Calu3 (cell line): ENCODE measurements at regions not wholly inside any gene's neighbourhood (a gene's known extent, or its start where the extent isn't known, plus 50 kb on each side); places are given as distances from the start of the nearest gene placed in this dataset.

ENCODE experiments used
- BruUV-seq: library from RNA; stranded (reverse); fragments of 400-500 nt; replicated peaks from 2 replicates; lab custom pipeline; 2021; lab: Mats Ljungman, UMichigan
- CTCF ChIA-PET: fragments of 300-600 bp; sonication (Branson Sonifier 250); formaldehyde crosslinking; loops from one replicate; lab custom pipeline; 2022; ENCODE audit warnings: antibody characterized with exemption; lab: Charles Lee
- DNase-seq: peaks from one replicate; pipeline ENCODE4 v3.0.0; 2022
- H3K27ac Mint-ChIP-seq: one replicate; pipeline ENCODE4 v1.8.0; 2022; ENCODE audit warnings: mixed read lengths; ENCODE audit not compliant: unreplicated experiment
- H3K27me3 Mint-ChIP-seq: one replicate; pipeline ENCODE4 v1.8.0; 2022; ENCODE audit warnings: mixed read lengths; ENCODE audit not compliant: unreplicated experiment
- H3K36me3 Mint-ChIP-seq: one replicate; pipeline ENCODE4 v1.8.0; 2022; ENCODE audit warnings: mild to moderate bottlenecking, moderate library complexity, mixed read lengths; ENCODE audit not compliant: insufficient read depth, unreplicated experiment
- H3K4me1 Mint-ChIP-seq: one replicate; pipeline ENCODE4 v1.8.0; 2022; ENCODE audit warnings: mild to moderate bottlenecking, low read depth, mixed read lengths; ENCODE audit not compliant: unreplicated experiment
- H3K4me3 Mint-ChIP-seq: one replicate; pipeline ENCODE4 v1.8.0; 2022; ENCODE audit warnings: mild to moderate bottlenecking, low read depth, moderate library complexity, mixed read lengths; ENCODE audit not compliant: unreplicated experiment
- H3K9me3 Mint-ChIP-seq: one replicate; pipeline ENCODE4 v1.8.0; 2022; ENCODE audit warnings: low read depth, mixed read lengths; ENCODE audit not compliant: unreplicated experiment
- CTCF ChIP-seq: fragments of 200-600 bp; IDR thresholded peaks from one replicate; pipeline ENCODE4 v1.8.0; 2022; ENCODE audit warnings: antibody characterized with exemption; ENCODE audit not compliant: unreplicated experiment
- intact Hi-C: fragments of 100-400 bp; cut with micrococcal nuclease; formaldehyde crosslinking; loops from one replicate; pipeline ENCODE4 v1.10.0; 2022; ENCODE audit not compliant: unreplicated experiment

GRCh38 chr1:157405662-157406061, 146.7 kb downstream of the FCRL5 start:
- Mint-ChIP-seq H3K4me3 (no peak overlapping the region), H3K9me3 (no peaks in the 10 kb centered on the region), H3K27me3 (peaks cover 72% of the 10 kb centered on the region), H3K36me3 (no peaks in the 10 kb centered on the region), H3K4me1 (peaks cover 8% of the 10 kb centered on the region), H3K27ac (no peak overlapping the region)
- DNase-seq, result no peak
- no peak for TF ChIP-seq CTCF
- CTCF ChIA-PET, result no interaction called here
- intact Hi-C loops, result no loop called here
- no TSS peak for BruUV-seq

DNA sequence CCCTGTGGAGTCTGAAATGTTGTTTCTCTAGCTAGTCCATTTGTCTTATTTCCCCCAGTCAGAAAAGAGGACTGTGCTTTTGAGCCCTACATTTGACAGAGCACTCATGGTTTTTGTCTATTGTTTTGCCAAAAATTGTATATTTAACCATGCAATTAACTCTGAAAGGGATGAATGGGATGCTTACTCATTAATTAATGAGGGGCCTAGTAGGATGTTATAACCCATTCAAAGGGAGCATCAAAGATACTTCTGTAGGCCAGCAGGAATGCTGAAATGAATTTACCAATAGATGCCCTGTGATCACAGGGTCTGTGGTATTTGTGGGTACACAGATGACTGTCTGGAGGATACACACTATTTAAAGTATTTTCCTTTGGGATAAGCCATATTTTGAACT, 147.7 kb downstream of the FCRL5 start:
- Mint-ChIP-seq H3K4me3 (no peak overlapping the region), H3K36me3 (no peaks in the 10 kb centered on the region), H3K4me1 (peaks cover 8% of the 10 kb centered on the region), H3K27ac (no peak overlapping the region), H3K9me3 (no peaks in the 10 kb centered on the region), H3K27me3 (peaks cover 83% of the 10 kb centered on the region)
- CTCF ChIA-PET, result no interaction called here
- DNase-seq, result no peak
- TF ChIP-seq CTCF, result no peak
- intact Hi-C loops, result no loop called here
- no TSS peak for BruUV-seq

DNA sequence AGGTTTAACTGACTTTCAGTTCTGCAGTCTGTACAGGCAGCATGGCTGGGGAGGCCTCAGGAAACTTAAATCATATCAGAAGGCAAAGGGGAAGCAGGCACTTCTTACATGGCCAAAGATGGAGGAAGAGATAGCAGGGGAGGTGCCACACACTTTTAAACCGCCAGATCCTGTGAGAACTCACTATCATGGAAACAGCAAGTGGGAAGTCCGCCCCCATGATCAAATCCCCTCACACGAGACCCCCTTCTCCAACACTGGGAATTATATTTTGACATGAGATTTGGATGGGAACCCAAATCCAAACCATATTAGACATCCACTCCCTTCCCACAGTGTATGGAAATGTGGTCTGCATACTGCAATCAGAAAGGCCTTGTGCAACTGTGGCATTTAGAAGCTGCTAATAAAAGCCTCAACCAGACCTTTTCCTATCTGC, 148.2 kb downstream of the FCRL5 start:
- no peak overlapping the region for H3K4me3 Mint-ChIP-seq
- TF ChIP-seq CTCF, result no peak
- DNase-seq, result no peak
- H3K9me3 Mint-ChIP-seq, result no peaks in the 10 kb centered on the region
- H3K27me3 Mint-ChIP-seq, result peaks cover 83% of the 10 kb centered on the region
- no TSS peak for BruUV-seq
- intact Hi-C loops, result no loop called here
- peaks cover 8% of the 10 kb centered on the region for H3K4me1 Mint-ChIP-seq
- no peaks in the 10 kb centered on the region for H3K36me3 Mint-ChIP-seq
- H3K27ac Mint-ChIP-seq, result no peak overlapping the region
- CTCF ChIA-PET, result no interaction called here

DNA sequence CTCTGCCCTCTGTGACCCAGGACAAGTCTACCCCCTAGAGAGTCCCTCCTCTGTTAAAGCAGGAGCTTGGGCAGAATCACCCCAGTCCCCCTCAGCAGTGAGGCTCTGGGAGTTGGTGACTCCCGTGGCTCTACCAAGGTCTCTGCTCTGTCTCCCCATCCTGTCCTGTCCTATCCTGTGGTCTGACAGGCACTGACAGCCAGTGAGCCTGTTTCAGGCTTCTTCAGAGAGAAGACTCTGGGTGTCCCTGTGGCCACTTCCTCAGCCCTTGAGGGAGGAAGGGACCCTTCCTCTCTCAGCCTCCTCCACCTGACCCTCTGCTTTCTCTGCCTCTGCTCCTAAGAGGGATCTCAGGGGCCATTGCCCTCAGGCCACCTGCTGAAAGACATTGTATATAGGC, 148.7 kb downstream of the FCRL5 start:
- H3K4me1 Mint-ChIP-seq, result peaks cover 8% of the 10 kb centered on the region
- peaks cover 83% of the 10 kb centered on the region for H3K27me3 Mint-ChIP-seq
- H3K36me3 Mint-ChIP-seq, result no peaks in the 10 kb centered on the region
- H3K27ac Mint-ChIP-seq, result no peak overlapping the region
- intact Hi-C loops, result no loop called here
- DNase-seq, result no peak
- no TSS peak for BruUV-seq
- no peak overlapping the region for H3K4me3 Mint-ChIP-seq
- no peaks in the 10 kb centered on the region for H3K9me3 Mint-ChIP-seq
- CTCF ChIA-PET, result no interaction called here
- no peak for TF ChIP-seq CTCF
